Stimulated activated effector memory CD8-positive, alpha-beta T cell treated with anti-CD3 and anti-CD28 coated beads, Interleukin-12 subunit alpha, Interleukin-12 subunit beta, amount 100 ng/mL, for 72 hours (primary cell): ENCODE measurements at regions not wholly inside any gene's neighbourhood (a gene's known extent, or its start where the extent isn't known, plus 50 kb on each side); places are given as distances from the start of the nearest gene placed in this dataset.
"Not testable (repeated sequence)": the region's sequence is repeated elsewhere in the genome, so short reads cannot be mapped to it uniquely, and the experiment has no call there.

Experiments
- ATAC-seq: fragments of 150-1000 bp; cut with Tn5 transposase; 2 replicates; pipeline ENCODE4 v1.10.0; 2021
- DNase-seq, 2 donors: peaks; one replicate each; pipeline ENCODE4 v3.0.0; 2021 to 2022; ENCODE audit warnings: low spot score in 2 of 2
- H3K27ac Mint-ChIP-seq: one replicate; pipeline ENCODE4 v1.8.0; 2022; ENCODE audit warnings: mild to moderate bottlenecking, mixed read lengths
- H3K36me3 Mint-ChIP-seq: one replicate; pipeline ENCODE4 v1.8.0; 2022; ENCODE audit warnings: mild to moderate bottlenecking, mixed read lengths
- H3K4me1 Mint-ChIP-seq: one replicate; pipeline ENCODE4 v1.8.0; 2022; ENCODE audit warnings: mixed read lengths
- H3K4me3 Mint-ChIP-seq: one replicate; pipeline ENCODE4 v1.8.0; 2022; ENCODE audit warnings: mild to moderate bottlenecking, mixed read lengths
- H3K9me3 Mint-ChIP-seq: one replicate; pipeline ENCODE4 v1.8.0; 2022; ENCODE audit warnings: mixed read lengths

- no peaks in the 10 kb centered on the region for H3K9me3 Mint-ChIP-seq
- no peaks in the 10 kb centered on the region for H3K36me3 Mint-ChIP-seq
- DNase-seq, result no peak
- no peak overlapping the region for H3K27ac Mint-ChIP-seq
- no peak for ATAC-seq
- H3K4me1 Mint-ChIP-seq, result no peaks in the 10 kb centered on the region
- no peak overlapping the region for H3K4me3 Mint-ChIP-seq
These were observed 240.3 kb upstream of the SFRP2 start for GRCh38 chr4:154029171-154029570.

GRCh38 chr4:154025110-154025509, 236.2 kb upstream of the SFRP2 start:
- DNase-seq (no peak), ATAC-seq (no peak)
- Mint-ChIP-seq H3K4me3 (no peak overlapping the region), H3K27ac (no peak overlapping the region), H3K4me1 (no peaks in the 10 kb centered on the region), H3K36me3 (no peaks in the 10 kb centered on the region), H3K9me3 (no peaks in the 10 kb centered on the region)

GRCh38 chr4:154024097-154024694, 235.3 kb upstream of the SFRP2 start:
- no peak overlapping the region for H3K4me3 Mint-ChIP-seq
- H3K4me1 Mint-ChIP-seq, result no peaks in the 10 kb centered on the region
- no peaks in the 10 kb centered on the region for H3K9me3 Mint-ChIP-seq
- DNase-seq (no peak), ATAC-seq (no peak)
- no peaks in the 10 kb centered on the region for H3K36me3 Mint-ChIP-seq
- H3K27ac Mint-ChIP-seq, result no peak overlapping the region

GRCh38 chr4:154023671-154024070, 234.8 kb upstream of the SFRP2 start:
- not testable (repeated sequence) for H3K4me3 Mint-ChIP-seq, DNase-seq, H3K4me1 Mint-ChIP-seq, H3K27ac Mint-ChIP-seq, ATAC-seq, H3K9me3 Mint-ChIP-seq, H3K36me3 Mint-ChIP-seq

GRCh38 chr4:154019811-154020210, 230.9 kb upstream of the SFRP2 start:
- Mint-ChIP-seq H3K36me3 (no peaks in the 10 kb centered on the region), H3K4me1 (no peaks in the 10 kb centered on the region), H3K27ac (no peak overlapping the region), H3K4me3 (no peak overlapping the region), H3K9me3 (no peaks in the 10 kb centered on the region)
- ATAC-seq (no peak), DNase-seq (no peak)

- Mint-ChIP-seq H3K9me3 (no peaks in the 10 kb centered on the region), H3K36me3 (no peaks in the 10 kb centered on the region), H3K4me3 (no peak overlapping the region), H3K27ac (no peak overlapping the region), H3K4me1 (no peaks in the 10 kb centered on the region)
- ATAC-seq (no peak), DNase-seq (no peak)
These were observed 229.8 kb upstream of the SFRP2 start for GRCh38 chr4:154018659-154019058.

- Mint-ChIP-seq H3K4me3 (no peak overlapping the region), H3K9me3 (peaks cover 2% of the 10 kb centered on the region), H3K4me1 (no peaks in the 10 kb centered on the region), H3K27ac (no peak overlapping the region), H3K36me3 (no peaks in the 10 kb centered on the region)
- no peak for ATAC-seq
- DNase-seq, result no peak
These were observed 226.7 kb upstream of the SFRP2 start for GRCh38 chr4:154015578-154015977.

GRCh38 chr4:154014407-154015321, 225.8 kb upstream of the SFRP2 start:
- ATAC-seq (no peak), DNase-seq (no peak)
- H3K4me3 Mint-ChIP-seq, result no peak overlapping the region
- H3K27ac Mint-ChIP-seq, result no peak overlapping the region
- H3K9me3 Mint-ChIP-seq, result peaks cover 2% of the 10 kb centered on the region
- no peaks in the 10 kb centered on the region for H3K36me3 Mint-ChIP-seq
- H3K4me1 Mint-ChIP-seq, result no peaks in the 10 kb centered on the region

GRCh38 chr4:154013576-154013975, 224.7 kb upstream of the SFRP2 start:
- DNase-seq, result no peak

GRCh38 chr4:154010371-154010770, 221.5 kb upstream of the SFRP2 start:
- Mint-ChIP-seq H3K36me3 (no peaks in the 10 kb centered on the region), H3K4me3 (no peak overlapping the region), H3K9me3 (peaks cover 2% of the 10 kb centered on the region), H3K27ac (no peak overlapping the region), H3K4me1 (no peaks in the 10 kb centered on the region)
- ATAC-seq (no peak), DNase-seq (no peak)

More at GRCh38 chr4:154013576-154013975, 224.7 kb upstream of the SFRP2 start:
- Mint-ChIP-seq H3K4me1 (no peaks in the 10 kb centered on the region), H3K36me3 (no peaks in the 10 kb centered on the region), H3K9me3 (peaks cover 2% of the 10 kb centered on the region), H3K27ac (no peak overlapping the region), H3K4me3 (no peak overlapping the region)
- ATAC-seq, result no peak

GRCh38 chr4:154009788-154010187, 220.9 kb upstream of the SFRP2 start:
- ATAC-seq (no peak), DNase-seq (no peak)
- Mint-ChIP-seq H3K27ac (no peak overlapping the region), H3K4me3 (no peak overlapping the region), H3K36me3 (no peaks in the 10 kb centered on the region), H3K4me1 (no peaks in the 10 kb centered on the region), H3K9me3 (peaks cover 2% of the 10 kb centered on the region)

- no peak for DNase-seq
- ATAC-seq, result no peak
- Mint-ChIP-seq H3K4me1 (no peaks in the 10 kb centered on the region), H3K27ac (no peak overlapping the region), H3K4me3 (no peak overlapping the region), H3K9me3 (peaks cover 2% of the 10 kb centered on the region), H3K36me3 (no peaks in the 10 kb centered on the region)
These were observed 220.3 kb upstream of the SFRP2 start for GRCh38 chr4:154009191-154009590.

GRCh38 chr4:154005171-154005520, 216.3 kb upstream of the SFRP2 start:
- no peak overlapping the region for H3K4me3 Mint-ChIP-seq
- H3K27ac Mint-ChIP-seq, result no peak overlapping the region

GRCh38 chr4:154004507-154005170, 215.8 kb upstream of the SFRP2 start:
- H3K4me1 Mint-ChIP-seq, result no peaks in the 10 kb centered on the region
- no peaks in the 10 kb centered on the region for H3K36me3 Mint-ChIP-seq
- ATAC-seq (no peak), DNase-seq (no peak)
- H3K9me3 Mint-ChIP-seq, result no peaks in the 10 kb centered on the region
- H3K27ac Mint-ChIP-seq, result no peak overlapping the region
- H3K4me3 Mint-ChIP-seq, result no peak overlapping the region

More at GRCh38 chr4:154005171-154005520, 216.3 kb upstream of the SFRP2 start:
- no peaks in the 10 kb centered on the region for H3K4me1 Mint-ChIP-seq
- H3K9me3 Mint-ChIP-seq, result no peaks in the 10 kb centered on the region
- DNase-seq, result no peak
- ATAC-seq, result no peak
- H3K36me3 Mint-ChIP-seq, result no peaks in the 10 kb centered on the region

- no peaks in the 10 kb centered on the region for H3K9me3 Mint-ChIP-seq
- DNase-seq, result no peak
- H3K4me3 Mint-ChIP-seq, result no peak overlapping the region
- ATAC-seq, result no peak
- H3K4me1 Mint-ChIP-seq, result no peaks in the 10 kb centered on the region
- no peaks in the 10 kb centered on the region for H3K36me3 Mint-ChIP-seq
- no peak overlapping the region for H3K27ac Mint-ChIP-seq
These were observed 215.1 kb upstream of the SFRP2 start for GRCh38 chr4:154004016-154004415.

GRCh38 chr4:154003378-154003777, 214.5 kb upstream of the SFRP2 start:
- Mint-ChIP-seq H3K4me1 (no peaks in the 10 kb centered on the region), H3K27ac (no peak overlapping the region), H3K36me3 (no peaks in the 10 kb centered on the region), H3K4me3 (no peak overlapping the region), H3K9me3 (no peaks in the 10 kb centered on the region)
- DNase-seq (no peak), ATAC-seq (no peak)
